OCI-LY1 (cell line): ENCODE measurements at regions not wholly inside any gene's neighbourhood (a gene's known extent, or its start where the extent isn't known, plus 50 kb on each side); places are given as distances from the start of the nearest gene placed in this dataset.

ENCODE experiments used
- EZH2 ChIP-seq: fragments of 200-600 bp; sonication (generic), shearing (Covaris generic); IDR thresholded peaks from 2 replicates; pipeline ENCODE4 v1.8.0; 2017; ENCODE audit warnings: borderline replicate concordance, mixed run types, mild to moderate bottlenecking, antibody characterized with exemption, low read length, moderate library complexity, mixed read lengths
- TF ChIP-seq, protein P1 (sequence below): fragments of 200-600 bp; sonication (generic), shearing (Covaris generic); IDR thresholded peaks from 2 replicates; pipeline ENCODE4 v1.5.1; 2017; ENCODE audit warnings: mild to moderate bottlenecking, antibody characterized with exemption, low read length, moderate library complexity, mixed read lengths

DNA sequence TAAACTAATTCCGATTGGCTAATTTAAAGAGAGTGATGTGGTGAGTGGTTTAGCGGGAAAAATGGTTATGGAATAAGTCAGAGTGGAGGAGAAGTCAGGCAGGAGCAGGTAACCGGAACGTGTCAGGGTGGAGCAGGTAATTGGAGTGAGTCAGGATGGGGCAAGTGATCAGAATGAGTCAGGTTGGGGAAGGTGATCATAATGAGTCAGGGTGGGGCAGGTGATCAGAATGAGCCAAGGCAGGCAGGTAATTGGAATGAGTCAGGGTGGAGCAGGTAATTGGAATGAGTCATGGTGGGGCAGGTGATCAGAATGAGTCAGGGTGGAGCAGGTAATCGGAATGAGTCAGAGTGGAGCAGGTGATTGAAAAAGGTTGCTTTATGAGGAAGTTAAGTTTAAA lies 101.4 kb downstream of the TMEM167A start:
- TF ChIP-seq, protein P1, sequence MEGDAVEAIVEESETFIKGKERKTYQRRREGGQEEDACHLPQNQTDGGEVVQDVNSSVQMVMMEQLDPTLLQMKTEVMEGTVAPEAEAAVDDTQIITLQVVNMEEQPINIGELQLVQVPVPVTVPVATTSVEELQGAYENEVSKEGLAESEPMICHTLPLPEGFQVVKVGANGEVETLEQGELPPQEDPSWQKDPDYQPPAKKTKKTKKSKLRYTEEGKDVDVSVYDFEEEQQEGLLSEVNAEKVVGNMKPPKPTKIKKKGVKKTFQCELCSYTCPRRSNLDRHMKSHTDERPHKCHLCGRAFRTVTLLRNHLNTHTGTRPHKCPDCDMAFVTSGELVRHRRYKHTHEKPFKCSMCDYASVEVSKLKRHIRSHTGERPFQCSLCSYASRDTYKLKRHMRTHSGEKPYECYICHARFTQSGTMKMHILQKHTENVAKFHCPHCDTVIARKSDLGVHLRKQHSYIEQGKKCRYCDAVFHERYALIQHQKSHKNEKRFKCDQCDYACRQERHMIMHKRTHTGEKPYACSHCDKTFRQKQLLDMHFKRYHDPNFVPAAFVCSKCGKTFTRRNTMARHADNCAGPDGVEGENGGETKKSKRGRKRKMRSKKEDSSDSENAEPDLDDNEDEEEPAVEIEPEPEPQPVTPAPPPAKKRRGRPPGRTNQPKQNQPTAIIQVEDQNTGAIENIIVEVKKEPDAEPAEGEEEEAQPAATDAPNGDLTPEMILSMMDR, result no peak
- TF ChIP-seq EZH2, result no peak
